ENCODE measurements at regions not wholly inside any gene's neighbourhood (a gene's known extent, or its start where the extent isn't known, plus 50 kb on each side); places are given as distances from the start of the nearest gene placed in this dataset.

DNA sequence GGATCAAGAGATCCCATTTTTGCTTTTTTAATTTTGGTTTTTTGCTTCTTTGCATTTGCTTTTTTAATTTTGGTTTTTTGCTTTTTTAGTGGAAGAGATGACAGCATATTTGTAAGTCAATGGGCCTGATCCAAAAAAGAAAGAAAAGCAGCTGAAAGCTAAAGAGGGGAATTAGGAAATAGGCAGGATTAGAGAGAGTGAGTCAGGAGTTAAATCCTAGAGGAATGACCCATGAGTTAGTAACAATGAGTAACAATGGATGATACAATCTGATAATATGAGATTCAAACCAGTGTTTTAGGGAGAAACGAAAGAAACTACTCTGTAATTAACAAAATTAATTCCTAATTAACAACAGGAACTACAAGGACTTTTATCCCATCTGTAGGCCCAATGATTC lies 111.2 kb upstream of the SGCG start:
- H2BK15ac ChIP-seq (ENCODE audit: low read depth, low read length) = no peak overlapping the region
- H3K27ac ChIP-seq (ENCODE audit: insufficient read length, low read depth, low read length) = no peak overlapping the region
- no peak overlapping the region for H3K4me3 Mint-ChIP-seq
- H3K23me2 ChIP-seq (ENCODE audit: insufficient read length, low read depth, low read length, poor library complexity, severe bottlenecking) = no peaks in the 10 kb centered on the region
- no peak overlapping the region for H3K4me2 ChIP-seq (ENCODE audit: insufficient read depth, insufficient read length, low read length)
- no peak overlapping the region for H2AFZ ChIP-seq (ENCODE audit: low read length)
- no peaks in the 10 kb centered on the region for H3K79me2 ChIP-seq (ENCODE audit: insufficient read depth, low read length)
- no peak overlapping the region for H3K4ac ChIP-seq (ENCODE audit: low read depth, low read length)
- no peaks in the 10 kb centered on the region for H3K79me1 ChIP-seq (ENCODE audit: insufficient read depth, low read depth, low read length, poor library complexity, severe bottlenecking)
- no peak overlapping the region for H3K9ac ChIP-seq (ENCODE audit: extremely low read depth, insufficient read length, low read length)
- H3K27ac Mint-ChIP-seq = peak overlapping the region in 2 of 3 experiments; percentile 16 to 37; a peak in 1 of 7 replicates
- no peak overlapping the region for H4K5ac ChIP-seq (ENCODE audit: insufficient read length, low read depth, low read length)
- H4K20me1 ChIP-seq (ENCODE audit: control insufficient read depth, insufficient read depth, insufficient read length) = no peaks in the 10 kb centered on the region
- WGBS (ENCODE audit: extremely low coverage, insufficient read length, low lambda C conversion rate) = no CpG with 5 or more reads among the region's 1 CpG
- no peak overlapping the region for H4K8ac ChIP-seq (replicated peaks; ENCODE audit: insufficient read length, low read depth, low read length)
- H3K23ac ChIP-seq (ENCODE audit: insufficient read length, low read depth, low read length) = no peak overlapping the region
- H3K27me3 ChIP-seq (ENCODE audit: insufficient read depth, low read length) = no peaks in the 10 kb centered on the region
- H2AK5ac ChIP-seq (ENCODE audit: insufficient read length, low read length) = no peak overlapping the region
- H3K14ac ChIP-seq (ENCODE audit: insufficient read depth, low read length) = no peak overlapping the region
- no peak for DNase-seq
- H3K36me3 Mint-ChIP-seq (ENCODE audit: insufficient read depth in 1 of 3, low read depth in 3 of 3) = no peaks in the 10 kb centered on the region
- no peaks in the 10 kb centered on the region for H3K4me1 ChIP-seq (ENCODE audit: insufficient read depth, low read length)
- no peak overlapping the region for H4K91ac ChIP-seq (ENCODE audit: insufficient read length, low read depth, low read length)
- H3K56ac ChIP-seq (ENCODE audit: insufficient read length, low read depth, low read length) = no peak overlapping the region
- TF ChIP-seq, protein P1, sequence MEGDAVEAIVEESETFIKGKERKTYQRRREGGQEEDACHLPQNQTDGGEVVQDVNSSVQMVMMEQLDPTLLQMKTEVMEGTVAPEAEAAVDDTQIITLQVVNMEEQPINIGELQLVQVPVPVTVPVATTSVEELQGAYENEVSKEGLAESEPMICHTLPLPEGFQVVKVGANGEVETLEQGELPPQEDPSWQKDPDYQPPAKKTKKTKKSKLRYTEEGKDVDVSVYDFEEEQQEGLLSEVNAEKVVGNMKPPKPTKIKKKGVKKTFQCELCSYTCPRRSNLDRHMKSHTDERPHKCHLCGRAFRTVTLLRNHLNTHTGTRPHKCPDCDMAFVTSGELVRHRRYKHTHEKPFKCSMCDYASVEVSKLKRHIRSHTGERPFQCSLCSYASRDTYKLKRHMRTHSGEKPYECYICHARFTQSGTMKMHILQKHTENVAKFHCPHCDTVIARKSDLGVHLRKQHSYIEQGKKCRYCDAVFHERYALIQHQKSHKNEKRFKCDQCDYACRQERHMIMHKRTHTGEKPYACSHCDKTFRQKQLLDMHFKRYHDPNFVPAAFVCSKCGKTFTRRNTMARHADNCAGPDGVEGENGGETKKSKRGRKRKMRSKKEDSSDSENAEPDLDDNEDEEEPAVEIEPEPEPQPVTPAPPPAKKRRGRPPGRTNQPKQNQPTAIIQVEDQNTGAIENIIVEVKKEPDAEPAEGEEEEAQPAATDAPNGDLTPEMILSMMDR (conservative IDR thresholded peaks at IDR 0.05) = no peak
- H3K18ac ChIP-seq (ENCODE audit: insufficient read length, low read depth, low read length) = no peak overlapping the region
- no peak overlapping the region for H2BK120ac ChIP-seq (ENCODE audit: low read depth, low read length, poor library complexity, severe bottlenecking)
- no peak overlapping the region for H2BK20ac ChIP-seq (ENCODE audit: low read depth, low read length, poor library complexity, severe bottlenecking)
- H3K9me3 Mint-ChIP-seq = peaks cover 0 to 3% of the 10 kb centered on the region in 2 experiments; a peak in 2 of 5 replicates
- H3K4me1 Mint-ChIP-seq = peaks cover 9 to 15% of the 10 kb centered on the region in 2 experiments
- no peak overlapping the region for H3T11ph ChIP-seq (ENCODE audit: low read length)
- H3K9me3 ChIP-seq (ENCODE audit: control insufficient read depth, low read depth, low read length) = no peaks in the 10 kb centered on the region
- no peak overlapping the region for H2BK12ac ChIP-seq (ENCODE audit: insufficient read length, low read depth, low read length)
- no peak overlapping the region for H2BK5ac ChIP-seq (ENCODE audit: insufficient read length, low read length)
- H3K27me3 Mint-ChIP-seq (ENCODE audit: low read depth) = no peaks in the 10 kb centered on the region
